Endometrial microvascular endothelial cells (primary cell): ENCODE measurements at regions not wholly inside any gene's neighbourhood (a gene's known extent, or its start where the extent isn't known, plus 50 kb on each side); places are given as distances from the start of the nearest gene placed in this dataset.
"Not testable (repeated sequence)": the region's sequence is repeated elsewhere in the genome, so short reads cannot be mapped to it uniquely, and the experiment has no call there.

Source experiments
- in situ Hi-C: cut with HindIII; loops from 2 replicates; pipeline ENCODE4 v1.10.0; 2017; ENCODE audit warnings: low sequenced_read_pairs, low pct_unique_long_range_greater_than_20kb; ENCODE audit errors: inconsistent ontology term

DNA sequence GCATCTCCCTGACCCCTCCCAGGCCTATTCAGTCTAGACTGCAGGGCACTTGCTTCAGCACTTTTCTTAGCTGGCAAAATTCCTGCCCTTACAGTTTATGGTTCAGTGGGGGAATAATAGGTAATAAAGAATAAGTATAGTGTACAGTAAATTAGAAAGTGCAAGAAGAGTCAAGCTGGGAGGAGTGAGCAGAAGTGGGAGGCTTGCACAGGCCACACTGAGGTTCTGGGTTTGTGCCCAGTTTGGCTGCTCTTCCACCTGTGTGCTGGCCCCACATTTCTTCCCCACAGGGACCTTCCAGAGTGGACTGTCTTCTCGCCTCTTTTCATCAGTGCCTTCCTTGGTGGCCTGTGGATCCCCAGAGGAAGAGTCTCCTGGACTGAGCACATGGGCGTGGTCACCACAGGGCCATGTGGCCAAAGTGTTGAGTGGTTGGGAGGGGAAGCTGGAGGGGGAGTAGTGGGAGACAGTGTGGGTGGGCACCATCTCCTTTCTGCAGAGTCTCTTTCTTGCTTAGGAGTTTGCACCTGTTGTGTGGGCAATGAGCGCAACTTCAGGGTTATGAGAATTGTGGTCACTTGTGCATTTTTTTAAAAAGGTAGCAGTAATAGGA, 128.6 kb upstream of the ZSWIM2 start:
- in situ Hi-C loops: no loop called here

DNA sequence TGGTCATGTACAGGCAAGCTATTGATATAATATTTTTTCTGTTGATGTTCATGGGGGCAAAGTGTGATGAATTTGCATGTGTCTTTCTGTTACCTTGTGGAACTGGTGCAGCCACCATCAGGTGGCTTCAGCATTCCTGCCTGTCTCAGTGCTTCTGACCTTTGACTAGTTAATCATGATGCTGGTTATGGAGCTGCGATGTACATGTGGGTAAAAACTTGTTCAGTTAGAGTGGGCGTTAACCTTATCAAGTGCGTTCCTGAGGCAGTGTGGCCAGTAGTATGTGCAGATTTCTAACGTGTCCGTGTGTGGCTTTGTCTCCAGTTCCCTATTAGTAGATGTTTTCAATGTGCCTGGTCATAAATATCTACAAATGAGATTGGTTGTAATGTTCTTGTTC, 127.4 kb upstream of the ZSWIM2 start:
- in situ Hi-C loops: no loop called here

DNA sequence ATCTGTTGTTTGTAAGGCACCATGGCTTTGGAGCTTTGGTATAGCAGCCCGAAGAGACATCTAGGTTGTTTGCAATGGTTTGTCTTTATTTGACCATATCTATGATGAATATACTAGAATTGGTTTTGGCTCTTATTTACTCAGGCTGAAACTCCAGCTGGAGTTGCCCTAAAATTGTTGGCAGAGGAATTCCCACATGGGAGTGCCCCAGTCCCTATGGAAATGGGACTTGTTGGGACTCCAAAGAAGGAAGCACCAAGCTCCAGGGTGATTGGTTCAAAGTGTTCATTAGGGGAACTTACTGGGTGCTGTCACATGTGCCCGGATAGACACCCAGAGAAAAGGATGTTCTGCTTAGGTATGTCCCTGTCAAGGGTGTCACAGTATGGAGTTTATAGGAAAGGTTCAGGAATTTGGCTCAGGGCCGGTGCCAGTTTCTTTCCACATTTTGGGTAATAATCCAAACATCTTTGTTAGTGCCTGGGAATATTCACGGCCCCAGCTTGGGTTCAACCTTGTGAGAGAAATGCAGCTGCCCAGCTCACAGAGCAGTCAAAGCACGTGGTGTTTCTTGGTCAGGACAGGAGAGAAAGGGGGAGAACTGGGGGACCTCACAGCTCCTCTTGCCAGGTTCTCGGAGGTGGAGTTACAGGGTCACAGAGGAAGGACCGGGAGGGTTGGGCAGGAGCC, 123.5 kb upstream of the ZSWIM2 start:
- in situ Hi-C loops: no loop called here

DNA sequence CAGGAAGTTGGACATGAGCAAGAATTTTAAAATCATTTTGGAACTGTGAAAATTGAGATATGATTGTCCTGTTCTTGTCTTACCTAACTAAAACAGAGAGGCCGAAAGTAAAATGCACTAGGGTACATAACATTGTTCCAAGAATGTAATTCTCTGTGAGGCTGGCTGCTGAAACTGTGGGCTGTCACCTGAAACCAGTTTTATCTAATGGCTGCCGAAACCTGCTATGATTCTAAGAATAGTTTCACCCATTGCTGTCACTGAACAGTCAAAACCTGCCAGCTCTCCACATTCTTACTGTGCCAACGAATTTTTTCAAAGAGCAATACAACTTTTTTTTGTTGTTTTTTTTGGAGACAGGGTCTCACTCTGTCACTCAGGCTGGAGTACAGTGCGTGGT, 119.3 kb upstream of the ZSWIM2 start:
- in situ Hi-C loops: no loop called here

DNA sequence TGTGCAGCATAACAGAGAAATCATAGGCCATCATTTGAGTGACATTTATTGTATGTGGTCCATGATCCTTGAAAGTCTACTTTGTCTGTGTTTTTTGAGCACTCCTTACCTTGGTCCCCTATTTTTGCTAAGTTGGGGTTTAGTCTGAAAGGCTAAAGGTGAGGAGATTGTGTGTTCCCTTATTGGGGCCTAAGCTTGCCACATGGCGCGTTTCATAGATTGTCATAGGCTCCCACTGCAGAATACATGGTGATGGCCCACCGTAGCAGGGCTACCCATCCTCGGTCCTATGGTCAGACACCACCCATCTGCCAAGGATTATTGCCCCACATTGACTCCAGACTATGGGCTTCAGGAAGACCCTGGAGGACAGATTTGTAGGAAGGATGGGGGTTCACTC, 117.0 kb upstream of the ZSWIM2 start:
- in situ Hi-C loops: no loop called here

DNA sequence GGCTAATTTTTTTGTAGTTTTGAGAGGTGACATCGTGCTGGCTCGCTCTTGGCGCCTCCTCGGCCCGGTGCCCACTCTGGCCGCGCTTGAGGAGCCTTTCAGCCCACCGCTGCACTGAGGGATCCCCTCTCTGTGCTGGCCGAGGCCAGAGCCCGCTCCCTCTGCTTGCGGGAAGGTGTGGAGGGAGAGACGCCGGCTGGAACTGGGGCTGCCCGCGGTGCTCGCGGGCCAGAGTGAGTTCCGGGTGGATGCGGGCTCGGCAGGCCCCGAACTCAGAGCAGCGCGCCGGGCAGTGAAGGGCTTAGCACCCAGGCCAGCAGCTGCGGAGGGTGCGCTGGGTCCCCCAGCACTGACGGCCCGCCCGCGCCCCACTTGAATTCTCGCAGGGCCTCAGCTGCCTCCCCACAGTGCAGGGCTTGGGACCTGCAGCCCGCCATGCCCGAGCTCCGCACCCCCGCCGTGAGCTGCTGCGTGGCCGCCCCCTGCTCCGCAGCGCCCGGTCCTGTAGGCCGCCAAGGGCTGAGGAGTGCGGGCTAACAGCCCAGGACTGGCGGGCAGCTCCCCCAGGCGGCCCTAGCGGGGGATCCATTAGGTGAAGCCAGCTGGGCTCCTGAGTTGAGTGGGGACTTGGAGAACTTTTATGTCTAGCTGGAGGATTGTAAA, 113.2 kb upstream of the ZSWIM2 start:
- in situ Hi-C loops: no loop called here

DNA sequence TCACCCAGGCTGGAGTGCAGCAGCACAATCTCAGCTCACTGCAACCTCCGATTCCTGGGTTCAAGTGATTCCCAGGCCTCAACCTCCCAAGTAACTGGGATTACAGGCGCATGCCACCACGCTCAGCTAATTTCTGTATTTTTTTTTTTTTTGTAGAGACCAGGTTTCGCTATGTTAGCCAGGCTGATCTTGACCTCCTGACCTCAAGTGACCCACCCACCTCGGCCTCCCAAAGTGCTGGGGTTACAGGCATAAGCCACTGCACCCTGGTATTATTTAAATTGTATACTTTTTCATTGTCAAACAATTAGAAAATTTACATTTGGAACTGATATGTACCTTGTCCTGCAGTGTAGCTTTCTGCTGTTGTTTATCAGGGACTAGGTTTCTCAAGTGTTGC, 111.3 kb upstream of the ZSWIM2 start:
- in situ Hi-C loops: not testable (repeated sequence)

DNA sequence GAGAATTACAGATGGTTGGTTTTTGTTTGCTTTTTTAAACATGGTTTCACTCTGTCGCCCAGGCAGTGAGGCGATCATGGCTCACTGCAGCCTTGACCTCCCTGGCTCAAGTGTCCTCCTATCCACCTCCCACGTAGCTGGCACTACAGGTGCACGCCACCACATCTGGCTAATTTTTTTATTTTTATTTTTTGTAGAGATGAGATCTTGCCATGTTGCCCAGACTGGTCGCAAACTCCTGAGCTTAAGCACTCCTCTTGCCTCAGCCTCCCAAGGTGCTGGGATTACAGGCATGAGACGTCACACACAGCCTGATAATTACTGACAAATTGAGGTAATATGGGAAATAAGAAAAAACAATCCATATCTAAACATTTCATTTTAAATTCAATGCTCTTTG, 110.5 kb upstream of the ZSWIM2 start:
- in situ Hi-C loops: no loop called here

DNA sequence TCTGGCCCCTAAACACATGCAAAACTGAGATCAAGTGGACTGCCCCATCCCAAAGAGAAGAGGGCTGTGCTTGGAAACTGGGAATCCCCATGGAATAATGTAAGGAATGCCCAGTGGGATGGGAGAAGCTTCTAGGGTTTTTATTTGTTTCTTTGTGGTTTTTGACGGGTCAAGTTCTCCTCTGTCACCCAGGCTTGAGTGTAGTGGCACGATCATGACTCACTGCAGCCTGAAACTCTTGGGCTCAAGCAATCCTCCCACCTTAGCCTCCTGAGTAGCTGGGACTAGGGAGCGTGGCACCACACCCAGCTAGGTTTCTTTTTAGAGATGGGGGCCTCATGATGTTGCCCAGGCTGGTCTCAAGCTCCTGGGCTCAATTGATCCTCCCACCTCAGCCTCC, 101.7 kb upstream of the ZSWIM2 start:
- in situ Hi-C loops: no loop called here

DNA sequence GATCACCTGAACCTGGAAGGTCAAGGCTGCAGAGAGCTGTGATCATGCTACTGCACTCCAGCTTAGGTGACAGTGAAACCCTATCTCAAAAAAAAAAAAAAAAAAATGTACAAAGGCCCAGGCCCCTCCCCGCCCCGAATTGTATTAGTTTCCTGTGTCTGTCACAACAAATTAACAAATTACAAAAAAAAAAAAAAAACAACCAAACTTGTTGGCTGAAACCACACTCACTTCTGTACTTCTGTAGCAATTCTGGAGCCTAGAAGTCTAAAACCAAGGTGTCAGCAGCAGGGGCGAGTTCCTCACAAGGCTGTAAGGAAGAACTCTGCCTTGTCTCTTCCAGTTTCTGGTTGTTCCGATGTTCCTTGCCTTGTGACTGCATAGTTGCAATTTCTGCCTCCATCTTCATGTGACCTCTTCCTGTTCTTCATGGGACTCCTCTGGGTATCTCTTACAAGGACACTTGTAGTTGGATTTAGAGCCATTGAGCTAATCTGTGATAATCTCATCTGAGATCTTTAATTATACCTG, 100.8 kb upstream of the ZSWIM2 start:
- in situ Hi-C loops: no loop called here

DNA sequence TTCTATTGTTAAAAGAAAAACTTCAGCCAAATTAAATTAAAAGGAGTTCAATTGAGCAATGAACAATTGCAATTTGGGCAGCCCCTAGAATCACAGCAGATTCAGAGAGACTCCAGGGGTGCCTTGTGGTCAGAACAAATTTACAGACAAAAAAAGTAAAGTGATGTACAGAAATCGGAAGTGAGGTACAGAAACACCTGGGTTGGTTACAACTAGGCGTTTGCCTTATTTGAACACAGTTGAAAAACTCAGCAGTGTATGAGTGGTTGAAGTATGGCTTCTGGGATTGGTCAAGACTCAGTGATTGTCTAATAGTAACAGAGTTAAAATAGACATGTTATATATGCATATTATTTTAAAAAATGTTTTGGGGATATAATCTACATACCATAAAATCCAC, 98.5 kb upstream of the ZSWIM2 start:
- in situ Hi-C loops: no loop called here

DNA sequence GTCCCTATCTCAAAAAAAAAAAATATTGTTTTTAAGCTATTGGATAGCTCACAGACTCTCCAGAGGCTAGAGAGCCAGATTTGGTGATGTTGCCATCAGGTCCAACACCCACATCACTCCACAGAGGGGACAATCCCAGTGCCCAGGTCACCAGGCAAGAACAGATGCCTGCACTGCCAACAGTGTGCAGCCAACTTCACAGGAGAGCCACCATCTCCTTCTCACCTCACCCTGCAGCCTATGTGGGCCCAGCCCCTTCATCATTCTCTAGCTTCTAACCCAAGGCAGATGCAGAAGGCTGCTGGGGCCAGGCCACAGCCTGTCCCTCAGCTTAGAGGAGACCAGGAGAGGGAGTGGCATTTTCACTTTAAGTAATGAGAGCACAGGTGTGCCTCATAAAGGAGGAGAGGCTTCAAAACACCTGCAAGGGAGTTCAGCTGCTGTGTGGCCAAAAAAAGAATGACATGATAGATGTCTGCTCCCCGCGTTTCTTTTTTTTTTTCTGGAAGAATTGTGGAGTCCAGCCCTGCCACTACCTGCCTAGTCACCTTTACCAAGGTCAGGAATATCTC, 98.0 kb upstream of the ZSWIM2 start:
- in situ Hi-C loops: no loop called here

DNA sequence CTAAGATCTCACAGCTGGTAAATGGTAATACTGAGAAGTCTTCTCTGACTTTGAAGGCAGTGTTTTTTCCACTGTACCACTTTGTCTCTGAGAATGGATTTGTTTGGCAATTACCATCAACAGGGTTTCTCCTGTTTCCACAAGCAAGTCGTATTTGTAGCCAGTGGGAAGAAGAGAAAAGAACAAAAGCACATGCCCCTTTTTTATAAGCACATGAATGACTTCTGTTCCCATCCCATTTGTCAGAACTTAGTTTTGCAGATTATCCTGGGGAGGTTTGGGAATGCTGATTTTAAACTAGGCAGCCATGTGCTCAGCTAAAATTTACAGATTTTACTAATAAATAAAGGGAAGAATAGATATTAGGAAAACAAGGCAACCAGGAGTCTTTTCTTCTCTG, 92.9 kb upstream of the ZSWIM2 start:
- in situ Hi-C loops: no loop called here

DNA sequence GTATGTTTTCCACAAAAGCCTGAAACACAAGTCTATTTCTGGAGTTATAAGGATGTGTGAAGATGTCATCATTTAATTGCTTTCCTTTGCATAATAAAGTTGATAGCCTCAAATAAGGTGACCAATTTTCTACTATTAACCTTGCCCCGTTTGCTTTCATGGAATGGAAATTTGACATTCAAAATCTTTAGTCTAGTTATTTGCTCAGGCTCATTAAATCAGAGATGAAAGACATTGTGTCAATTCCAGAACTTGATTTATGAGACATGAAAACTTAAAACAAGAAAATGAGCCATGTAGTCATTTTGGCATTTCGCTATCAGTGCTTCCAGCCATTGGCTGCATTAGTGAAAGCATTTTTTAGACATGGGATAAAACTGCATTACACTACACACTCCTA, 91.5 kb upstream of the ZSWIM2 start:
- in situ Hi-C loops: no loop called here

DNA sequence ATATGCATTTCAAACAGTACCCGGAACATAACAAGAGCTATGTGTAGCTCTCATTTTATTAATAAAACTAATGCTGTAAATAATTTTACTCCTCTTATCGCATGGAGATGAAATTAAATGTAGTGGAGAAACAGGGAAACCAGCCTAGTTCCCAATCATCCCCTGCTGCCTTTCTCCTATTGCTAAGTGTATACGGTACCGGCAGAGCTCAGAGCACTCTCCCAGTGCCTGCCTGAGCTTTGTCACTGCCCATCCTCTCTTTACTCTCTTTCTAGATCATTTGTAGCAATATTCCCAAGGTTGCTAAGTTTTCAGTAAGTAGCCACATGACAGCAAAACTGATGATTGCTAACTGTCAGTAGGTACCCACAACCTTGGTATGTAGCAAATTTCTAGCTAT, 85.5 kb upstream of the ZSWIM2 start:
- in situ Hi-C loops: no loop called here

DNA sequence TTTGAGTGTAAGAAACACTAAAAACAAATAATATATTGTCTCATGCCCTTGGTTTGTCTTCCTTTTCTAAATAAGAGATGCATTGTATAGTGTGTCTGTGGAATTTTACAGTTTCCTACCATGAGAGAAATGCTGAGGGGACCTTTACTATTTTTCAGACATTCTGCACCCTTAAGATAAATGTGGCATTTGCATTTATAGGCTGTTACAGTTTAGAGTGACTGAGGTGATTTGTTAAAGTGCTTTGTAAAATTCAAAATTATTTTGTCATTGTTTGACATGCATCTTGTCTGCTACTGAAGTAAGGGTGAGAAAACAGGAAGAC, 78.9 kb upstream of the ZSWIM2 start:
- in situ Hi-C loops: no loop called here

DNA sequence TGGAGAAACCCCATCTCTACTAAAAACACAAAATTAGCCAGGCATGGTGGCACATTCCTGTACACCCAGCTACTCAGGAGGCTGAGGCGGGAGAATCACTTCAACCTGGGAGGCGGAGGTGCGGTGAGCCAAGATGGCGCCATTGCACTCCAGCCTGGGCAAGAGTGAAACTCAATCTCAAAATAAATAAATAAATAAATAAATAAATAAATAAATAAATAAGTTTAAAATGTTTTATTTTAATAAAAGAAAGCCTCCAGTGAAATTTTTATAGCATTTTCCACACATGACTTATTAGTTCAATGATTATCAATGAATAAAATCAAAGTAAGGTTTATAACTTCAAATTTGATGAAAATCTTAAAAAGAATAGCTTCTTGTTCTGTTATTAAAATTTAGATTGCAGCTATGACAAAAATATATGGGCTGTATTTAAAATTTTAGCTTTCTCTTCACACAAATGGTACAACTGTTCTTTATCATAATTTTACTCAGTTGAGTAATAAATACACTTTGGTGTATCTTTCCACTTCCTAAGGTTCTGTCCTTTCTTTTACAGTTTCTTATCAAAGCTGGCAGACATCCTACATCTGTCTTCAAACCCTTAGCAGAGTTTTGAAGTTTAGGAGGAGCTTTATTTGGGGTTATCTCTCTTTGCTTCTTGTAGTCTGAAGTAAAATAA, 78.4 kb upstream of the ZSWIM2 start:
- in situ Hi-C loops: no loop called here

DNA sequence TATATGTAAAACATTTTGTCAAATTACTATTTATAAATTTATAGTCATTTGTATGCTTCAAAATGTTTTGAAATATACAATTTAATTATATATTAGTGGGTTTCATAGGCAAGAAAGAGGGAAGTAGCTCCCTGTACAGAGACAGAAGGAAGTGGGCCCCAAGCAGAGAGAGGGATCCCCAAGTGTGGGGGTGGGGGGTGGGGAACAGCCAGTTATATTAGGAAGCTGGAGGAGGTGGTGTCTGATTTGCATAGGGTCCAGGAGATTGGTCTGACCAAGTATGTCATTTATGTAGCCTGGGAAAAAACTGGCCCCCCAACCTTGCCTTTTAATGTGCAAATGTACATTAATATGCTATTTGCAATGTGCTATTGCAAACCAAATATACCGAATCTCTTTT, 76.5 kb upstream of the ZSWIM2 start:
- in situ Hi-C loops: no loop called here

DNA sequence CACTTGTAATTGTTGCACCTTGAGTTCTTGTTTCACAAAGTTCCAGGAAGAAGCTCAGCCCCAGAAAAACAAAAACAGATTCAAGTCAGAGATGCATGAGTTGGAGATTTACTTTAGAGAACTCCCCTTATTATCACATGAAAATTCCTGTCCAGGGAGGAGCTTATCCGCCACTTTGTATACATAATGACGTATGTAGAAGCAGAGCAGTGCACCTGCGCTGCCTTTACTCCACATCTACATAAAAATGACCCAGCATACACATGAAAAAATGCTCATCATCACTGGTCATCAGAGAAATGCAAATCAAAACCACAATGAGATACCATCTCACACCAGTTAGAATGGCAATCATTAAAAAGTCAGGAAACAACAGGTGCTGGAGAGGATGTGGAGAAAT, 73.3 kb upstream of the ZSWIM2 start:
- in situ Hi-C loops: loop anchor here (25.0 kb wide), 1 partner anchor 215 kb away; no protein-coding TSS in a partner anchor
